ENCODE measurements at regions not wholly inside any gene's neighbourhood (a gene's known extent, or its start where the extent isn't known, plus 50 kb on each side); places are given as distances from the start of the nearest gene placed in this dataset.

- DNase-seq (ENCODE audit: low spot score in 2 of 2) (no peak), ATAC-seq (replicated peaks; ENCODE audit: extremely low read depth, poor library complexity, severe bottlenecking) (no peak)
- H3K27ac Mint-ChIP-seq (ENCODE audit: low read depth): no peak overlapping the region
- H3K36me3 Mint-ChIP-seq (ENCODE audit: insufficient read depth): no peaks in the 10 kb centered on the region
- H3K4me1 Mint-ChIP-seq: no peaks in the 10 kb centered on the region
- H3K9me3 Mint-ChIP-seq: peaks cover 5% of the 10 kb centered on the region
- peaks cover 62% of the 10 kb centered on the region for H3K27me3 Mint-ChIP-seq
- H3K4me3 Mint-ChIP-seq: no peak overlapping the region
Measured at GRCh38 chr11:13062115-13062514, 53.0 kb downstream of the RASSF10 start.

GRCh38 chr11:13064593-13064992 is 55.5 kb downstream of the RASSF10 start:
- peaks cover 5% of the 10 kb centered on the region for H3K9me3 Mint-ChIP-seq
- ATAC-seq (replicated peaks; ENCODE audit: extremely low read depth, poor library complexity, severe bottlenecking) (no peak), DNase-seq (ENCODE audit: low spot score in 2 of 2) (no peak)
- H3K4me3 Mint-ChIP-seq: no peak overlapping the region
- no peaks in the 10 kb centered on the region for H3K36me3 Mint-ChIP-seq (ENCODE audit: insufficient read depth)
- H3K27me3 Mint-ChIP-seq: peaks cover 51% of the 10 kb centered on the region
- no peak overlapping the region for H3K27ac Mint-ChIP-seq (ENCODE audit: low read depth)
- no peaks in the 10 kb centered on the region for H3K4me1 Mint-ChIP-seq

GRCh38 chr11:13065200-13065787 is 56.2 kb downstream of the RASSF10 start:
- no peaks in the 10 kb centered on the region for H3K4me1 Mint-ChIP-seq
- ATAC-seq (replicated peaks; ENCODE audit: extremely low read depth, poor library complexity, severe bottlenecking) (no peak), DNase-seq (ENCODE audit: low spot score in 2 of 2) (no peak)
- no peak overlapping the region for H3K27ac Mint-ChIP-seq (ENCODE audit: low read depth)
- H3K36me3 Mint-ChIP-seq (ENCODE audit: insufficient read depth): no peaks in the 10 kb centered on the region
- H3K9me3 Mint-ChIP-seq: peaks cover 5% of the 10 kb centered on the region
- no peak overlapping the region for H3K4me3 Mint-ChIP-seq
- peaks cover 51% of the 10 kb centered on the region for H3K27me3 Mint-ChIP-seq

GRCh38 chr11:13068211-13068610 is 59.1 kb downstream of the RASSF10 start:
- no peak for ATAC-seq (replicated peaks; ENCODE audit: extremely low read depth, poor library complexity, severe bottlenecking)
- H3K27me3 Mint-ChIP-seq: peaks cover 48% of the 10 kb centered on the region
- H3K4me3 Mint-ChIP-seq: no peak overlapping the region
- peaks cover 4% of the 10 kb centered on the region for H3K9me3 Mint-ChIP-seq
- no peak for DNase-seq (ENCODE audit: low spot score in 2 of 2)
- H3K27ac Mint-ChIP-seq (ENCODE audit: low read depth): no peak overlapping the region
- H3K36me3 Mint-ChIP-seq (ENCODE audit: insufficient read depth): no peaks in the 10 kb centered on the region
- H3K4me1 Mint-ChIP-seq: no peaks in the 10 kb centered on the region

- peaks cover 37% of the 10 kb centered on the region for H3K27me3 Mint-ChIP-seq
- ATAC-seq (replicated peaks; ENCODE audit: extremely low read depth, poor library complexity, severe bottlenecking): no peak
Measured at GRCh38 chr11:13073119-13073981, 64.2 kb downstream of the RASSF10 start.

GRCh38 chr11:13074714-13075464 is 65.8 kb downstream of the RASSF10 start:
- H3K36me3 Mint-ChIP-seq (ENCODE audit: insufficient read depth): no peaks in the 10 kb centered on the region
- no peaks in the 10 kb centered on the region for H3K9me3 Mint-ChIP-seq
- DNase-seq (ENCODE audit: low spot score in 2 of 2) (no peak), ATAC-seq (replicated peaks; ENCODE audit: extremely low read depth, poor library complexity, severe bottlenecking) (no peak)
- peaks cover 49% of the 10 kb centered on the region for H3K27me3 Mint-ChIP-seq
- no peak overlapping the region for H3K4me3 Mint-ChIP-seq
- H3K27ac Mint-ChIP-seq (ENCODE audit: low read depth): no peak overlapping the region
- no peaks in the 10 kb centered on the region for H3K4me1 Mint-ChIP-seq

More at GRCh38 chr11:13073119-13073981, 64.2 kb downstream of the RASSF10 start:
- Mint-ChIP-seq H3K27ac (ENCODE audit: low read depth) (no peak overlapping the region), H3K9me3 (no peaks in the 10 kb centered on the region), H3K4me1 (no peaks in the 10 kb centered on the region), H3K4me3 (no peak overlapping the region), H3K36me3 (ENCODE audit: insufficient read depth) (no peaks in the 10 kb centered on the region)
- no peak for DNase-seq (ENCODE audit: low spot score in 2 of 2)

GRCh38 chr11:13076961-13077360 is 67.8 kb downstream of the RASSF10 start:
- Mint-ChIP-seq H3K4me1 (no peaks in the 10 kb centered on the region), H3K4me3 (no peak overlapping the region), H3K36me3 (ENCODE audit: insufficient read depth) (no peaks in the 10 kb centered on the region), H3K27me3 (peaks cover 55% of the 10 kb centered on the region), H3K27ac (ENCODE audit: low read depth) (no peak overlapping the region), H3K9me3 (no peaks in the 10 kb centered on the region)
- DNase-seq (ENCODE audit: low spot score in 2 of 2): no peak
- no peak for ATAC-seq (replicated peaks; ENCODE audit: extremely low read depth, poor library complexity, severe bottlenecking)

GRCh38 chr11:13080861-13081260 is 71.7 kb downstream of the RASSF10 start:
- Mint-ChIP-seq H3K9me3 (no peaks in the 10 kb centered on the region), H3K27ac (ENCODE audit: low read depth) (no peak overlapping the region), H3K4me1 (no peaks in the 10 kb centered on the region), H3K36me3 (ENCODE audit: insufficient read depth) (peaks cover 2% of the 10 kb centered on the region), H3K27me3 (peaks cover 72% of the 10 kb centered on the region), H3K4me3 (no peak overlapping the region)
- DNase-seq (ENCODE audit: low spot score in 2 of 2): no peak
- no peak for ATAC-seq (replicated peaks; ENCODE audit: extremely low read depth, poor library complexity, severe bottlenecking)

- Mint-ChIP-seq H3K9me3 (no peaks in the 10 kb centered on the region), H3K36me3 (ENCODE audit: insufficient read depth) (peaks cover 2% of the 10 kb centered on the region), H3K4me3 (no peak overlapping the region), H3K27me3 (peaks cover 84% of the 10 kb centered on the region), H3K27ac (ENCODE audit: low read depth) (no peak overlapping the region), H3K4me1 (no peaks in the 10 kb centered on the region)
- no peak for ATAC-seq (replicated peaks; ENCODE audit: extremely low read depth, poor library complexity, severe bottlenecking)
- no peak for DNase-seq (ENCODE audit: low spot score in 2 of 2)
Measured at GRCh38 chr11:13082588-13082987, 73.5 kb downstream of the RASSF10 start.

- ATAC-seq (replicated peaks; ENCODE audit: extremely low read depth, poor library complexity, severe bottlenecking) (no peak), DNase-seq (ENCODE audit: low spot score in 2 of 2) (no peak)
- Mint-ChIP-seq H3K36me3 (ENCODE audit: insufficient read depth) (no peaks in the 10 kb centered on the region), H3K9me3 (no peaks in the 10 kb centered on the region), H3K27me3 (peaks cover 50% of the 10 kb centered on the region), H3K4me3 (no peak overlapping the region), H3K4me1 (no peaks in the 10 kb centered on the region), H3K27ac (ENCODE audit: low read depth) (no peak overlapping the region)
Measured at GRCh38 chr11:13090228-13090708, 81.2 kb downstream of the RASSF10 start.

- no peak for ATAC-seq (replicated peaks; ENCODE audit: extremely low read depth, poor library complexity, severe bottlenecking)
- Mint-ChIP-seq H3K9me3 (no peaks in the 10 kb centered on the region), H3K36me3 (ENCODE audit: insufficient read depth) (no peaks in the 10 kb centered on the region), H3K27ac (ENCODE audit: low read depth) (no peak overlapping the region), H3K4me1 (no peaks in the 10 kb centered on the region), H3K27me3 (peaks cover 39% of the 10 kb centered on the region), H3K4me3 (no peak overlapping the region)
- no peak for DNase-seq (ENCODE audit: low spot score in 2 of 2)
Measured at GRCh38 chr11:13091373-13091772, 82.3 kb downstream of the RASSF10 start.

GRCh38 chr11:13091804-13092203 is 82.7 kb downstream of the RASSF10 start:
- DNase-seq (ENCODE audit: low spot score in 2 of 2): no peak
- Mint-ChIP-seq H3K9me3 (no peaks in the 10 kb centered on the region), H3K36me3 (ENCODE audit: insufficient read depth) (no peaks in the 10 kb centered on the region), H3K4me3 (no peak overlapping the region), H3K4me1 (no peaks in the 10 kb centered on the region), H3K27ac (ENCODE audit: low read depth) (no peak overlapping the region), H3K27me3 (peaks cover 34% of the 10 kb centered on the region)
- no peak for ATAC-seq (replicated peaks; ENCODE audit: extremely low read depth, poor library complexity, severe bottlenecking)
